ENCODE measurements at regions not wholly inside any gene's neighbourhood (a gene's known extent, or its start where the extent isn't known, plus 50 kb on each side); places are given as distances from the start of the nearest gene placed in this dataset.

DNA sequence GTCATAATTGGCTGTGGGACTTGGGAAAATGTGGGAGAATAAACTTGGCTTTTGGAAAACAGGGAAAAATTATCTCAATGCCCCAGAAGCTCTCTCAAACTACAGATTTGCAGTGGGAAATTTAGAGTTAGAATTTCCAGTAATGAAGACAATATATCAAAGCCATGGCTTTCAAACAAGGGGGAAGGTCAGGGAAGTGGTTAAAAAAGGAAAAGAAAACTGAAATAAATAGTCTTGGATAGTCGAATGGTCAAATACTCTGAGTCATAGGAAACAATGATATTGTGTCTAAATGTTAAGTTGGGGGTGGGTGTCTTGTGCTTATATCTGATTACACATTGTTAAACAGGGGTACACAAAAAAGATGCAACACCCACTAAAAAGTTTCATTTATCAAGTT, 272.4 kb upstream of the COL8A1 start:
- Histone ChIP-seq H3K79me2 (ENCODE audit: insufficient read depth, low read depth) (no peaks in the 10 kb centered on the region), H3K27me3 (ENCODE audit: insufficient read depth, low read depth) (no peaks in the 10 kb centered on the region), H3K4me2 (no peak overlapping the region), H3K36me3 (ENCODE audit: insufficient read depth) (no peaks in the 10 kb centered on the region), H3K4me3 (IDR thresholded peaks at IDR 0.05; ENCODE audit: insufficient read depth, low read depth, low read length) (no peak overlapping the region), H3K27ac (no peak overlapping the region), H3K4me1 (ENCODE audit: low read depth, poor library complexity, severe bottlenecking) (no peaks in the 10 kb centered on the region), H2AFZ (ENCODE audit: low read depth) (no peak overlapping the region), H4K20me1 (ENCODE audit: insufficient read depth) (no peaks in the 10 kb centered on the region), H3K9ac (no peak overlapping the region)
- TF ChIP-seq, protein P1, sequence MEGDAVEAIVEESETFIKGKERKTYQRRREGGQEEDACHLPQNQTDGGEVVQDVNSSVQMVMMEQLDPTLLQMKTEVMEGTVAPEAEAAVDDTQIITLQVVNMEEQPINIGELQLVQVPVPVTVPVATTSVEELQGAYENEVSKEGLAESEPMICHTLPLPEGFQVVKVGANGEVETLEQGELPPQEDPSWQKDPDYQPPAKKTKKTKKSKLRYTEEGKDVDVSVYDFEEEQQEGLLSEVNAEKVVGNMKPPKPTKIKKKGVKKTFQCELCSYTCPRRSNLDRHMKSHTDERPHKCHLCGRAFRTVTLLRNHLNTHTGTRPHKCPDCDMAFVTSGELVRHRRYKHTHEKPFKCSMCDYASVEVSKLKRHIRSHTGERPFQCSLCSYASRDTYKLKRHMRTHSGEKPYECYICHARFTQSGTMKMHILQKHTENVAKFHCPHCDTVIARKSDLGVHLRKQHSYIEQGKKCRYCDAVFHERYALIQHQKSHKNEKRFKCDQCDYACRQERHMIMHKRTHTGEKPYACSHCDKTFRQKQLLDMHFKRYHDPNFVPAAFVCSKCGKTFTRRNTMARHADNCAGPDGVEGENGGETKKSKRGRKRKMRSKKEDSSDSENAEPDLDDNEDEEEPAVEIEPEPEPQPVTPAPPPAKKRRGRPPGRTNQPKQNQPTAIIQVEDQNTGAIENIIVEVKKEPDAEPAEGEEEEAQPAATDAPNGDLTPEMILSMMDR (conservative IDR thresholded peaks at IDR 0.05; ENCODE audit: low read depth, low read length), result no peak

DNA sequence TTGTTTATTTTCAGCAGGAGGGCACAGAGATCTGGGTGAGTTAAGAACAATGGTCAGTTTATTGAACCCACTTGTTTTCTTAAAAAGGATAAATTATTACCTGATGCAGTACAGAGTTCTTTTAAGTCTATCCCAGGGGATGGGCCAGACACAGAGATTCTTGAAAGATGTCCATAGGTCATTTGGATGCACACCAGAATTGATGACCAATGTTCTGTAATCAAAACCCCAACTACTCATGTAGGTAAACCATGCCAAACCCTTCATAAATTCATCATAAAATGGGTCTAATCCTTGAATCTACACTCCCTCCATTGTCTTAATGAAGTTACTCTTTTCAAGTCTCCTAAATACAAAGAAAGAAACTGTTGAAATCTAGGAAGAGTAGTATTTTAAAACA, 273.0 kb upstream of the COL8A1 start:
- H3K27me3 ChIP-seq (ENCODE audit: insufficient read depth, low read depth), result no peaks in the 10 kb centered on the region
- H3K9ac ChIP-seq, result no peak overlapping the region
- H2AFZ ChIP-seq (ENCODE audit: low read depth), result no peak overlapping the region
- no peaks in the 10 kb centered on the region for H3K36me3 ChIP-seq (ENCODE audit: insufficient read depth)
- no peaks in the 10 kb centered on the region for H4K20me1 ChIP-seq (ENCODE audit: insufficient read depth)
- TF ChIP-seq, protein P1 (conservative IDR thresholded peaks at IDR 0.05; ENCODE audit: low read depth, low read length), result no peak
- no peaks in the 10 kb centered on the region for H3K79me2 ChIP-seq (ENCODE audit: insufficient read depth, low read depth)
- H3K4me1 ChIP-seq (ENCODE audit: low read depth, poor library complexity, severe bottlenecking), result no peaks in the 10 kb centered on the region
- H3K4me3 ChIP-seq (IDR thresholded peaks at IDR 0.05; ENCODE audit: insufficient read depth, low read depth, low read length), result no peak overlapping the region
- no peak overlapping the region for H3K27ac ChIP-seq
- H3K4me2 ChIP-seq, result no peak overlapping the region

DNA sequence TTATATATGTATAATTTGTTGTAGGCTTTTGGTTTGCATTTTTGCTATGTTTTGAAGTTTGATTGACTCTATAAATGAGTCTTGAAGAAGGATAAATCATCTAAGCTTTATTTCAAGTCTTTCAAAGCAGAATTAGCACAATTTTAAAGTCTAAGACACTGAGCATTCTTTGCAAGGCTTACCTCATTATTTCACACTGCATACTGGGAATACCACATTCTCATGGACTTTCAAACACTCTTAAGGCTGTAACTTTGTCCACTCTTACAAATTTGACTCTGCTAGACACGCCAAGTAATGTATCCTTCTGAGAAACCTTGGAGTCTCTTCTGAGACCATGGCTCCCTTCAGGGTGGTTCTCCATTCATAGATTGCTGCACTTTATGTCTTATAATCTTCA, 281.3 kb upstream of the COL8A1 start:
- Histone ChIP-seq H3K27ac (no peak overlapping the region), H2AFZ (ENCODE audit: low read depth) (no peak overlapping the region), H4K20me1 (ENCODE audit: insufficient read depth) (no peaks in the 10 kb centered on the region), H3K27me3 (ENCODE audit: insufficient read depth, low read depth) (no peaks in the 10 kb centered on the region), H3K4me2 (no peak overlapping the region), H3K4me3 (IDR thresholded peaks at IDR 0.05; ENCODE audit: insufficient read depth, low read depth, low read length) (no peak overlapping the region), H3K79me2 (ENCODE audit: insufficient read depth, low read depth) (no peaks in the 10 kb centered on the region), H3K36me3 (ENCODE audit: insufficient read depth) (no peaks in the 10 kb centered on the region), H3K9ac (no peak overlapping the region), H3K4me1 (ENCODE audit: low read depth, poor library complexity, severe bottlenecking) (no peaks in the 10 kb centered on the region)
- TF ChIP-seq, protein P1 (conservative IDR thresholded peaks at IDR 0.05; ENCODE audit: low read depth, low read length), result no peak

DNA sequence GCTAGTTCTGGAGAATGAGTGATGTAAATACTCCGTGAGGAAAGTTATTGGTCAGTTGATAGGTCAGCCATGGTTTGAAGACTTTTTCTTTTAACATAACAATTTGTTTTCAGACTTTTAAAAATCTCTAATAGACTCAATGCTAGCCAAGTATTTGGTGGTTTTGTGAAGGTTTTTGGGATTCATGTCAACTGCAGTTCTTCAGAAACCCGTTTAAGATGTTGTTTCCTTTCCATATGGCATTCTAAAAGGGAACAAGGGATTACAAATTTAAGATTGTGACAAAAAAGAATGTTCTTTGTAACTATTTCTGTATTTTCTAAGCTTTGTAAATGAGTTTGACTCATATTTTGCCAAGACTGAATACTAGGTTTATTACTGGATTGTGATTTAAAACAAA, 281.7 kb upstream of the COL8A1 start:
- Histone ChIP-seq H2AFZ (ENCODE audit: low read depth) (no peak overlapping the region), H4K20me1 (ENCODE audit: insufficient read depth) (no peaks in the 10 kb centered on the region), H3K4me1 (ENCODE audit: low read depth, poor library complexity, severe bottlenecking) (no peaks in the 10 kb centered on the region), H3K9ac (no peak overlapping the region), H3K4me3 (IDR thresholded peaks at IDR 0.05; ENCODE audit: insufficient read depth, low read depth, low read length) (no peak overlapping the region), H3K4me2 (no peak overlapping the region), H3K27ac (no peak overlapping the region), H3K36me3 (ENCODE audit: insufficient read depth) (no peaks in the 10 kb centered on the region), H3K79me2 (ENCODE audit: insufficient read depth, low read depth) (no peaks in the 10 kb centered on the region), H3K27me3 (ENCODE audit: insufficient read depth, low read depth) (no peaks in the 10 kb centered on the region)
- TF ChIP-seq, protein P1 (conservative IDR thresholded peaks at IDR 0.05; ENCODE audit: low read depth, low read length), result no peak

DNA sequence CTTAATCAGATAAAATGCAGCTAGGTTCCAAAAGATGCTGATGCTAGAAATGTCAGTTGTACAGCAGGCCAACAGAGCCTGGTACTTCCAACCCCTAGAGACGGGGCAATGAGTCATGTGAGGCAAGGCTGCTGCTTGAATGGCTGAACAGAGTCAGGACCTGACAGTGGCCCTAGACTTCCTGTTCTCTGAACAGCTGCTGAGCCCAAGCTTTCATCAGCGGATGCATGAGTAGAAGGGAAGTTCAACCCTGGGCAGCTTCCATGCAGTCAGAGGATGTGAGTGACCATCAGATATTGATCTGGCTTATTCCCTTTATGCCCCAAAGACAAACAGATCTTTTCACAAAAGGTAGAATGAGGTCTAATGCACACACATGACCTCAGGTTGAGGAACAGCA, 282.9 kb upstream of the COL8A1 start:
- Histone ChIP-seq H3K4me1 (ENCODE audit: low read depth, poor library complexity, severe bottlenecking) (no peaks in the 10 kb centered on the region), H4K20me1 (ENCODE audit: insufficient read depth) (no peaks in the 10 kb centered on the region), H3K9ac (no peak overlapping the region), H3K27me3 (ENCODE audit: insufficient read depth, low read depth) (no peaks in the 10 kb centered on the region), H3K4me2 (no peak overlapping the region), H2AFZ (ENCODE audit: low read depth) (no peak overlapping the region), H3K27ac (no peak overlapping the region), H3K4me3 (IDR thresholded peaks at IDR 0.05; ENCODE audit: insufficient read depth, low read depth, low read length) (no peak overlapping the region), H3K79me2 (ENCODE audit: insufficient read depth, low read depth) (no peaks in the 10 kb centered on the region), H3K36me3 (ENCODE audit: insufficient read depth) (no peaks in the 10 kb centered on the region)
- TF ChIP-seq, protein P1 (conservative IDR thresholded peaks at IDR 0.05; ENCODE audit: low read depth, low read length), result no peak
